GM19438 (cell line): ENCODE measurements at regions not wholly inside any gene's neighbourhood (a gene's known extent, or its start where the extent isn't known, plus 50 kb on each side); places are given as distances from the start of the nearest gene placed in this dataset.

Source experiments
- ATAC-seq: cut with Tn5 transposase; IDR thresholded peaks from one replicate; pipeline ENCODE4 v1.9.1; 2021; ENCODE audit warnings: low read depth; ENCODE audit not compliant: unreplicated experiment

DNA sequence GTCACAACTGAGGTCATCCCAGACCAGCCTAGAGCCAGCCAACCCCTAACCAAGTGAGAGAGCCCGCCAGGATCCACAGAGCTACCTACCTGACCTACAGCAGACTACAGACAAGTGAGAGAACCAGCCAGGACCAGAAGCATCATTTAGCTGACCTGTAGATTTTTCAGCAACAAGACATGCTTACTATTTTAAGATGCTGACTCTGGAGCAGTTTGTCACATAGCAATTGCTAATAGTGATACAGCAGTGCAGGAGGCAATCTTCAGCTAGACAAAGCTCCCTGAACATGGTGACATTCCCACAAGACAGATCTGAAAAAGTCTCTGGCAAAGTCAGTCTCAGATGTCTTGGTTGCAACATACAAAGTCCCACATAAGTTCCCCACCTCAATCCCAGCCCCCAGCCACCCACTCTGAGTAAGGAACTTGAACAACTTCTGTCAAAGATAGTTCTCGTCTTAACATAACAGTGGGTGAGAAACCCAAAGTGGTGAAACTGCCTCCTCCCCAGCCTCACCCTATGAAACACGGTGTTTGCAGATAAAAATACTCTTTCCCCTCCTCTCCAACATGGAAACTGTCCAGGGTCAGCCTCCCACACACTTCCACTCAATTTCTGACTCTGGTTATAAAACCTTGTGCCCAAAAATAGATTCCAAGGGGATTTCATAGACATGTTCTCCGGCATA lies 120.3 kb upstream of the SLC6A11 start:
- ATAC-seq: no peak

DNA sequence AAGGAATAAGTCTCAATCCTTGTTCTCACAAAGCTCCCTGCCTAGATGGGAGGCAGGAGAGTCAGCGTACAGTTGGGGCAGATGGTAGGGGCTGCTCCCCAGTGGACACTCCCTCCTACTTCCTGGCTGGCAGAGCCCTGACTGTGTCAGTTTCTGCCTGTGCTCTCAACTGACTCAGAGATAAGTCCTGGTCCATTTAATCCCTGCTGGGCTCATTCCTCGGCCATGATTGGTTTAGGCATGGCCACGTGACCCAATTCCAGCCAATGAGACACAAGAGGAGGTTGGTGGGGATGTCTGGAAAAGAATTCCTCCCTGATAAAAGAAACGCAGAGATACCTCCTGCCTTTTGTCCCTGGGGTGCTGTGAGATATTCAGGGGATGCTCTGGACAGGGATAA lies 118.1 kb upstream of the SLC6A11 start:
- ATAC-seq: no peak

DNA sequence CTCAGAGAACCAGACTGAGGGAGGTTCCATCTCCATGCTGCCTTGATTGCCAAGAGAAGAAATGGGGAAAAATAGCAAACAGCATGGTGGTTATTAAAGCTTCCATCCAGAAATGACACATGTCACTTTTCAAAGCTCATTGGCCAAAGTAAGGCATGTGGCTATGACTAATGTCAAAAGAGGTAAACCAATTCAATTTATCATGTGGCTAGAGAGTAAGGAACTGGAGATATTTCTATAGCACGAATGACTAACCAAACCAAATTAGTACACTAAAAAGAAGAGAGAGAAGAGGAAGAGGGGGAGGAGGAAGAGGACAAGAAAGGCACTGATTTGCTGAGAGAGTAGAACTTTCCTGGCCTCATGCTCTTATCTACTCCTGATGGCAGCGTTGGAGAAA lies 115.2 kb upstream of the SLC6A11 start:
- no peak for ATAC-seq

DNA sequence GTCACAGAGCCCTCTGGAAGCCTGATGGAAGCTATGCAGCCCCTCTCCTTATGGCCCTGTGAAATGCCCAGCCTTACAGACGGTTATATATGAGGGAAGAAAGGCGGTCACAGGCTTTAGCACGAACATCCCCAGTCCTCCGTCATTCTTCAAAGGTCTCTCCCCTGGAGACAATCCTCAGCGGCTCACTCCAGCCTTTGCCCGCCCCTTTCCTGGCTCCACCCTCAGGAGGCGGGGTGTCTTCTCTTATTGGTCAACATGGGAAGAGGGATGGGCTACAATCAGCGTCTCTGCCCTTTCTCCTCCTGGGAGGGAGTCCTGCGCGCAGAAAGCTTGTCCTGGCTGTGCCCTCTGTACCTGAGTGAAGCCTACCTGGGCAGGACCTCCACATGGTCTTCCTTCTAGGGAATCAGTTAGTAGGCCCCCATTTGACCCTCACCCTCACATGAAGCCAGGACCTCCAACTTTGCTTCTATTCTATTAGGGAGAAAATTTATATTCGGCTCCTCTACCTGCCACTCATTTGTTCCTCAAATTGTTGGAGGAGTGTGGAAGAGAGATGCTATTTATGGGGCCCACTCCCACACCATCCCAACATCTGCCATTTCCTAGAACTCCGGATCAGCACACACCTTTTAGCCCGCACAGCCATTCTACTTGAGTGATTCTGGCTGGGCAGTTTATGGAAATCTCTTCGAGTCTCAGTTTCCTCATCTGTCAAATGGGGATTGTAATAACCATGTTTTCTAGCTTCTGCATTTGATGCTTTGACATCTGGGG lies 112.9 kb upstream of the SLC6A11 start:
- ATAC-seq: no peak

DNA sequence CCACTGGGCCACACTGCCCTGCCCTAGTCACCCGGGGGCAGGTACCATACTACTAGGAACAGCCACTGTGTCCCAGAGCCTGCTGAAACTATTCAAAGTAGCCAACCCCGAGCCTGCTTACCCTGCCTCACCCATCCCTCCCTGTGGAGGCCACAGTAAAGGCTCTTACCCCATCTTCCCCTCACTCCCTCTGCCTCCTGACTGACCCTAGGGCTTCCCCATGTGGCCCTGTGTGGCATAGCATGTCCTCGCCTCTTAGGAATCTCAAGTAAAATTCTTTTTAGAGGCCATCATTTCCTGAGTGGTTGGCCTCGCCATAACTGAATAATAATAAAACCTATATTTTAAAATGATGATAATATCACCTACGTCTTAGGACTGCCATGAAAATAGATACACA lies 112.2 kb upstream of the SLC6A11 start:
- ATAC-seq: no peak

DNA sequence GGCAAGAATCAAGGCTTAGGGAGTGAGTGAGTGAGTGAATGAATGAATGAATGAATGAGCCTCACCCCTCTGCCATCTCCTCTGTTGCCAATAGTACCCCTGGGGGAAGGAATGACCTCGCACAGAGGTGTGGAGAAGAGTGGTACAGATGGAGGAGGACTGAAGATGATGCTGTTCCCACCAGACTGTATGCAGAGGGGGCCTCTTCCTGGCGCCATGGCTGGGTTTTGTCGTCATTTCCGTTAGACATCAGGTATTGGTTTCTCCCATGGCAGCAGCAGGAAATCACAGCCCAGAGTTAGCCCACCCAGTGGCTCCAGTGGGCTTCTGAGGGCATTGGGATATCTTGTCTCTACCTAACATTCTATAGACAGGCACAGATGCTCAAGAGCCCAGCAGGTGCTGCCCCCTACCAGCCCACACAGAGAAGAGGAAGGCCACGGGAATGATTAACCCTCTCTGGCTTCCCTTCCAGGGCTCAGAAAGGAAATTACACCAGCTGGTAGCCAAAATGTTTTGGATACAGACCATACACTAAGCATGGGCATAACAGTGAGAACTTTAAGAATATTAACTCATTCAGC lies 109.8 kb upstream of the SLC6A11 start:
- ATAC-seq: no peak

DNA sequence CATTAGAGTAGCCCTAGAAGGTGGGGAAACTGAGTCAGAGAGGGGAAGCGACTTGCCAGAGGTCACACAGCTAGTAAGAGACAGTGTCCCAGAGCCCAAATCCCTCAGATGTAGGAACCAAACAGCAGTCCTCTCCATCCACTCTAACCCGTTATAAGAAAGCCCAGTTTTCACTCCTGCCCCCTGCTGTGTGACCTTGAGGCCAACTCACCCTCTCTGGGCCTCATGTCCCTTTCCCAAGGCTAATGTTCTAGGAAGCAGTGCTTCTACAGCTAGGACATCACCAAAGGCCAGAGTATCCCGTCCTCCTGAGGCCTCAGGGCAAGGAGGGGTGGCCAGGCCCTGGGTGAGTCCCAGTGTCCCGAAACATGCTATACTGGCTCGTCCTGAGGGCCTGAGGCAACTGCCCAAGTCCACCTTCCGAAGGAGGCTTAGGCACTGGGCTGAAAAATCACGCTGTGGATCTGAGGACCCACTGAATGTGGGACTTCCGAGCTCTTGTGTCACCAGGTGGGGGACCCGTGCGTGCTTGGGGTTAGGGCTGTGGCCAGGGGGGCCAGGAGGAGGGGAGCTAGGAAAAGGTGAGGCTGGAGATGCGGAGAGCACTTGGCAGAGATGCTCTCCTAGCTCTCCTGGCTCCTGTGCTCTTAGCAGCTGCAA lies 109.2 kb upstream of the SLC6A11 start:
- ATAC-seq: no peak

DNA sequence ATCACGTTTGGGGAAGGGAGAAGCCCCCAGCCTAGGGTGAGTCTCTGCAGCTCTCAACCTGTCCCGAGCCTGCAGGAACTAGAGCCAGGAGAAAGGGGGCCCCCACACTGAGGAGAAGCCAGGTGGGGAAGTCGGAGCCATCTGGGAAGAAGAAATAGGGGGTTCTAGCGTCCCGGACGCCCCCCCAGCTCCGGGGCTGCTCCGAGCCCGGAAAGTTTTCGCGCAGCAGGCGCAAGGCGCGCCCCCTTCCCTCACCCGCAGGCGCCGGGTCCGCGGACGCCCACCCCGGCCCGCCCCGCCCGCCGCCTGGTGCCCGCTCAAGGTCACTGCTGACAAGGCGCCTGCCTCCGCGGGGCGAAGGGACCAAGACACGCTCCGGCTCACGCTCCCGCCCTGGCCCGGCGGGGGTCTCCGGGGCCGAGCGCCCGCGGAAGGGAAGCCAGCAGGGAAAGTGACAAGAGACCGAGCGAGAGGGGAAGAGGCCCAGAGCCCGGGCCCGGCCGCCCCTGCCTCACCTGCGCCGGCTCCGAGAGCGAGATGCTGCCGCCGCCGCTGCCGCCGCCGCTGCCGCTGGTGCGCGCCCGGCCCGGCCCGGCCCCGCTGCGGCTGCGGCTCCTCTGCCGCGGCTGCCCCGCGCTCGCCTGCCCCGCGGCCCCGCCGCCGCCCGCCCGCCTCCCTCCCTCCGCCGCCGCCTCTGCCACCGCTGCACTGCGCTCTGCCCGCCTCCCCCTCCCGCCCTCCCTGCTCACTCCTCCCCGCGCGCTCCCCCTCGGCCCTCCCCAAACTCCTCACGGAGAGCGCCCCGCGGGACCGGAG lies 108.4 kb upstream of the SLC6A11 start:
- no peak for ATAC-seq

DNA sequence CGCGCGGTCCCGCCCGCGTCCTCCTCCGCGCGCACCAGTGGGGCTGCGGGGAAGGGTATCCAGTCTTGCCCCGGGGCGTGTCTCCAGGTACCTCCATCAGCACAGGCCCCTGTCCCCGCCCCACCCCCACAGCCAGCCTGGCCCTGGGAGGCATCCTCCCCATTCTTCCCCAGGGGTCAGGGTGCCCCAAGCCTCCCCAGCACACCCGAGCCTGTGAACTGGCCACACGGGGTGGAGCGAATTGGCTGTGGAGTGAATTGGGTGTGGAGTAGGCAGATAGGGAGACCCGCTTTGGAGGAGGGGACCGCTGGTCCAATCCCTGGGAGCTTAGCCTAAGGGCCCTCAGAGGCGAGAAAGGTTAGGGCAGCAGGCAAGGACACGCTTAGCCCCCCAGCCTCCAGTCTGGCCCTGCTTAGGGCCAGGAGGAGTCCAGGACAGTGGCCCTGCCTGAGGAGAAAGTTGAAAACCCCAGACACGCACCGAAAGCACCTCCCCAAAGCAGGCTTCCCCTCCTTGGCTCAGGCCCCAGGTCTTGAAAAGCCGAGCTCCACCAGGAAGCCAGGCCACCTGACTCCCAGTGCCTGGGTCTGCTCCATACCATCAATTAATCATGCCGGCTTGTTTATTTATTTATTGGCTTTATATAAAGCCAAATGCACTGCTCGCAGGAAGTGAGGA lies 107.7 kb upstream of the SLC6A11 start:
- no peak for ATAC-seq

DNA sequence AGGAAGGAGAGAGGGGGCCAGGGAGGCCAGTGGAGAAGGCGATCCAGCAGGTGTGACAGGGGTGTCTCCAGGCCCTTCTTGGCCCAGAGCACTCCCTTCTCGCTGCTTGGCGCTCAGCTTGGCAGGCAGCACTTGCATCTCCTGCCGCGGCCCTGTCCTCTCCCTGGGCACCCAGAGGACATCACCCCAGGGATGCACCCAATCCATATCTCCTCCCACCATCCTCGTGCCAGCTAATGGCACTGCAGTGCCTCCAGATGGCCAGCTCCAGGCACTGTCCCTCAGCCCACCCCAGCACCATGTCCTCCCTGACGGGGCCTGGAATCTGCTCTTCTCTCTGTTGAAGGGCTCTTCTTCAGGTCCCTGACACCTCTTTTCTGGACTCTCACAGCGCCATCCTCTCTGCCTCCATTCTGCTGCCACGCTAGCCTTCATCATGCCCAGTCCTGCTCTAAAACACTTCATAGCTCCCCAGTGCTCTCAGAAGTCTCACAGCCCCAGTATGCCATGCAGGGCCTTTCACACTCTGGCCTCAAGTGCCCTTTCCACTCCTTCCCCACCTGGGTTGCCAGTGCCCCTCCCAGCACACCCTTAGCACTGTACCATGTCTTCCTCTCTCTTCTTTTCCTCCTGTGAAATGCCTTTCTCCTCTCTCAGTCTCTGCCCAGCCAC lies 106.8 kb upstream of the SLC6A11 start:
- no peak for ATAC-seq

DNA sequence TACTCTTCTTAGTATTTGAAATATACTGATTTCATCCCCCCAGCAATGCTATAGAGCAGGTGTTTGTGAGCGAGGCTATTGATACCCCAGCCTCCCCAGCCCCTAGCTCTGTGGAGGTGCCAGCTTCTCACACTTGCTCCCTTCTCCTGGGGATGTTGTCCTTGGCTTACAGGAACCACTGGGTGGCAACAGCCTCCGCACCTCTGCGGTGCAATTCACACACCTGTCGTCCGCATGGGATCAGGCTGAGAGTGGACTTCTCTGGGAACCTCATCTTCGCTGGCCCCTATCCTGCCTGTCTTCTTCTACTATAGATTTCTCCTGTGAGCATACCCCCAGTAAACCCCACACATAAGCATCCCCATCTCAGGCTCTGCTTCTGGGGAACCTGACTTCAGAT lies 103.9 kb upstream of the SLC6A11 start:
- no peak for ATAC-seq

DNA sequence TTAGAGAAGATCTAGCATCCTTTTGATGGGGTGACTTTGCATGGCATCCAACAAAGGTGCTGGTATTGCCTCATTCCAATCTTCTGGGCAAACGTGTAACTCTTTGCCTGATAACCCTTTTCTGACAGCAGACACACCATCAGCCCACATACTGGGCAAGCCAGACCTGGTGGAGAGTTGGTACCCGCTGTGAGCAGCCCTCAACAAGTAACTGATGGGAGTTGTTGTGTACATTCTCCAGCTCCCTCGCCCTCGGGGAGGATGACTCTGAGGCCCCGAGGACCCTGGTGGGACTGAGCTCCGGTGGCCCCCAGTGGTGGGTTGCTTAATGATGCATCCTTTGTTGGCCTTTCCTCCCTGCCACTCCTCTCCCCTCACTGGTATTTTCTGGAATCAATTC lies 102.4 kb upstream of the SLC6A11 start:
- no peak for ATAC-seq

DNA sequence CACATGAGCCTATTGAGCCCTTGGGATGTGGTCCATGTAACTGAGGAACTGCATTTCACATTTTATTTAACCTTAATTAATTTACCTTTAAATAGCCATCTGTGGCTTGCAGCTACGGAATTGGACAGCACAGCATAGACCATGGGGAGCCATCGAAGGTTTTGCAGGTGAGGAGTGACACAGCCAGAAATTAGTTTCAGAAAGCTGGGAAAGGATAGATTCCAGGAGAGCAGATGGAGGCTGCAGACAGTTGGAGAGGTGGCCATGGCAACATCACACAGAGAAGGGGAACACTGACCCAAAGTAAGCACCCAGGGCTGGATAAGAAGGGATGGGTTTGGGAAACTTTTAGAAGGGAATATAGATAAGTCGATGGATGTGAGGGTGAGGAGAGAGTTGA lies 100.1 kb upstream of the SLC6A11 start:
- no peak for ATAC-seq

DNA sequence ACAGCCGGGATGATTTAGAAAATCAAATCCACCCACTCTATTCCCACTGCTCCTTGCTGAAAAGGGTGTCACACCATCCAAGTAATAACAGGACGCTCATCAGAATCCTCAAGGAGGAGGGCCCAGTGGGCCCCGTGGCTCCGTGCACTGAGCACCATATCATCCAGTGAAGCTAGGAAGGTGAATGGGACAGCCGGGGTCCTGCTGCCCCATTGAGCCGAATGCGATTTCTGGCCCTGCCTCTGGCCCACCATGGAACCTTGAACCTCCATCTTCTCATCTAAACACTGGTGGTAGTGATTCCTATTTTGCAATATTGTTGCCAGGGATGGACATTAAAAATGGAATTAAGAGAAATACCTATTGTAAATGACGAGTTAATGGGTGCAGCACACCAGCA lies 99.1 kb upstream of the SLC6A11 start:
- ATAC-seq: no peak

DNA sequence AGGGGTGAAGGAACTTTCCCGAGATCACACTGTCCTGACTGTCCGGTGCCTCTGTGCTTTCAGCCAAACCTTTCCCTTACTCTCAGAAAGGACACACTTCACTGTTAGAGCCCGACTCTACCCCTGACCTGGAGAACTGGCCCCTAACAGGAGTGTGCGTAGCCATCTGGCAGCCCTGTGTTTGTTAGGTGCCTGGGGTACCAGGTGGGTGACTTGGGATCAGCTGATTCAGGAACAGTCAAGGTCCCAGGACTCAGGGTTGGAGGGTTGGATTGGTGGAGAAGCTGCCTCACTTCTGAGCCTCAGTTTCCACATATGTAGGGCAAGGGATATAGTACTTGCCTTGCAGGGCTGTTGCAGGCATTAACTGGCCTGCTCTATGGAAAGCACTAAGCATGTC lies 98.3 kb upstream of the SLC6A11 start:
- no peak for ATAC-seq

DNA sequence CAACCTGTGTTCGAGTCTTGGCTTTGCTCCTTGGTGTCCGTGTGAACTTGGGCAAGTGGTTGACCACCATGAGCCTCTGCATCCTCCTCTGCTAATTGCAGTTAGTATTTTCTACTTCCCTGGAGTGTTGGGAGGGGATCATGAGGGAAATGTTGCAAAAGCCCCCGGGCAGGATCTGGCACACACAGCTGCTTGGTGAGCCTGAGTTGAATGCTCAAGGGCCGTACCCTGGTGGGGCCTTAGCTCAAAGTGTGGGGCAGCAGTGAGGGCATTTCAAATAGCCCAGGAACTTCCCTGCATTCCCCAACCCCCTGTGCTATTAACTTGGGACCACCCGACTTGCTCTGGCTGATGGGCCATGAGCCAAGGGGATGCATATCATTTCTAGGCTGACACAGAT lies 94.9 kb upstream of the SLC6A11 start:
- no peak for ATAC-seq

DNA sequence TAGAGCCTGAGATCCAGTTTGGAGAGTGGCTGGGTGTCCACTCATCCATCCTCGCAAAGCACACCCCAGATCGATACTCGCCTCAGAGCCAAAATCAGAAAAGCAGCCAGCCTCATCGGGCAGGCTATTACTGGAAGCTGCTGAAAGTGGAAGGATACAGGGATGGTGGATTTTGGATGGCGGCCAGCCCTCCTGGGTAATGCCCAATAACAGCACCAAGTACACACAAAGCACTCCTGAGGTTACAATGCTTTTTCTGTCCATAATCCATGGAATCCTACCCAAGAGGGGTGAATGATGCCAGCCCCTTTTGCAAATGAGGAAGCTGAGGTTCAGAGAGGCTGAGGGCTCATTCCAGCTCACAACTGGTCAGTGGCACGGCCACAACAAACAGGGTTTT lies 93.1 kb upstream of the SLC6A11 start:
- ATAC-seq: no peak

DNA sequence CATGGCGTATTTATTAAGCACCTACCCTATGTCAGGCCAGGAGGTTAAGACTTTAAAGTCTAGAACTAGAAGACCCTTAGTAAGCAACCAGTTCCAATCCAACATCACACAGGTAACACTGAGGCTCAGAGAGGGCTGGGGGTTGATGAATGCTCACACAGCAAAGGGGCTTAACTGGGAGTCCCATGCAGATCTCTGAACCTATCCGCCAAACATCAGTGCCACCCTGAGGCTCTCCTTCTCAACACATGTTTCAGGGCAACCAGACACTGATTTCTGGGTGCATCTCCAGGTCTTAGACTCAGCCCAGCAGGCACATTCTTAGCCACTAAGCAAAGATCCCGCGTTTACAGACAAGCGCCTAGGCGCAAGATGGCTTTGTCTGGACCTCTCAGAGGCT lies 92.0 kb upstream of the SLC6A11 start:
- ATAC-seq: no peak

DNA sequence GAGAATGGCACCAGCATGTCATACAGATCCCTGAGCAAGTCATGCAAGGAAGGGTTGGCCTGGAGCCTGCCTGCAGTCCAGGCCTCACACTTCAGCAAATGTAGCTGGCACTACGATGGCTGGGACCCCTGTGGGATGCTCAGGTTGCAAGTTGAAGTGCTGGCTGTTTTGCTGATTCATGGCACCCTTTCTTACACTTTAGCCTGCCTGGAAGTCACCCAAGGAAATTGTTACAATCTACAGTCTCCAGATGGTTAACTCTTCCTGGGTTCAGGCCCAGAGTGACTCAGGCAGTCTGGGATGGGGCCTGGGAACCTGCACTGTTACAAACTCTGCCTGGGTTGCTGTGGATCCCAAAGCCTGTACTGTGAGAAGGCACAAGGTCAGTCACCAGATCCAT lies 91.0 kb upstream of the SLC6A11 start:
- ATAC-seq: no peak

DNA sequence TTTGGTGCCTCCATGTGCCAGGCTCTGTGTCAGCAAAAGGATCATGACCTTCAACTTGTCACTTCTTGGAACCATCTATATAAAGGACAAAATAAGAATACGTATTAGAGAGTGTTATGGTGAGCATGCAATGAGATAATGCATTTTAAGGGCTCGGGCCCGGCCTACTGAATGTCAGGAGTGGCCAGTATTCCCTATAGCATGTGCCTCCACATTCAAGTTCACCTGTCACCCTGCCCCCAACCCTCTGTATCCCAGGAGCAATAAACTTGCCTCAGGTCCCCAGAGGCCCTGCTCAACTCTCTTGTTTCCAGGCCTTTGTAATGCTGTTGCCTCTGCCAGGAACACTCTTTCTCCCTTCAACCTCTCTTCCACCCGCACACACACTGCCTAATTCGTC lies 90.2 kb upstream of the SLC6A11 start:
- no peak for ATAC-seq
